ENCODE measurements at regions not wholly inside any gene's neighbourhood (a gene's known extent, or its start where the extent isn't known, plus 50 kb on each side); places are given as distances from the start of the nearest gene placed in this dataset.

GRCh38 chr2:215671244-215671643 is 235.4 kb upstream of the FN1 start:
- no peaks in the 10 kb centered on the region for H3K9me3 ChIP-seq (ENCODE audit: control insufficient read depth, insufficient read depth, low read length)
- H3K4me3 ChIP-seq (ENCODE audit: low read depth, low read length) = no peak overlapping the region
- no peak overlapping the region for H3K9ac ChIP-seq (ENCODE audit: low read depth, low read length)

GRCh38 chr2:215670396-215670795 is 234.5 kb upstream of the FN1 start:
- Histone ChIP-seq H3K9me3 (ENCODE audit: control insufficient read depth, insufficient read depth, low read length) (no peaks in the 10 kb centered on the region), H3K4me3 (ENCODE audit: low read depth, low read length) (no peak overlapping the region), H3K36me3 (ENCODE audit: control insufficient read depth, insufficient read depth, low read length) (no peaks in the 10 kb centered on the region), H3K4me1 (ENCODE audit: control insufficient read depth, insufficient read depth, low read length) (no peaks in the 10 kb centered on the region), H3K27me3 (ENCODE audit: control insufficient read depth, insufficient read depth, low read length) (no peaks in the 10 kb centered on the region), H3K9ac (ENCODE audit: low read depth, low read length) (no peak overlapping the region)

More at GRCh38 chr2:215671244-215671643, 235.4 kb upstream of the FN1 start:
- no peaks in the 10 kb centered on the region for H3K27me3 ChIP-seq (ENCODE audit: control insufficient read depth, insufficient read depth, low read length)
- H3K4me1 ChIP-seq (ENCODE audit: control insufficient read depth, insufficient read depth, low read length) = no peaks in the 10 kb centered on the region
- H3K36me3 ChIP-seq (ENCODE audit: control insufficient read depth, insufficient read depth, low read length) = no peaks in the 10 kb centered on the region

DNA sequence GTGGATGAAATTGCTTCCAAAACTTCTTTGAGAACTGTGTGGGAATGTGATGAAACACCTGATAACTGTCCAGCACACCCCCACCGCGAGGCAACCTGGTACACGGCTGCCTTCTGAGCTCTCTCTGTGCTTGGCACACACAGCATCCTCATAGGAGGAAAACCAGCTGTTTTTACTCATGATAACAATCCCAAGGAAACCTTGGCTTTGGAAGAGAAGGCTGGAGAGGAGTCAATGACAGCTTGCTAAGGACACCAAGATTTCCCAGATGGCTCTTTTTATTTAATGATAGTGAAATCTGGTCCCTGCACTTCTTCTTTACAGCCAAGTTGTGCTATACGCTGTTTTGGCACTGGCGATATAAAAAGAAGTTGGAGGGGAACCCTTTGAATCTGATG is 232.5 kb upstream of the FN1 start:
- Histone ChIP-seq H3K4me3 (ENCODE audit: low read depth, low read length) (no peak overlapping the region), H3K27me3 (ENCODE audit: control insufficient read depth, insufficient read depth, low read length) (no peaks in the 10 kb centered on the region), H3K9ac (ENCODE audit: low read depth, low read length) (no peak overlapping the region), H3K36me3 (ENCODE audit: control insufficient read depth, insufficient read depth, low read length) (no peaks in the 10 kb centered on the region), H3K9me3 (ENCODE audit: control insufficient read depth, insufficient read depth, low read length) (no peaks in the 10 kb centered on the region), H3K4me1 (ENCODE audit: control insufficient read depth, insufficient read depth, low read length) (no peaks in the 10 kb centered on the region)

GRCh38 chr2:215667585-215668377 is 231.9 kb upstream of the FN1 start:
- Histone ChIP-seq H3K4me1 (ENCODE audit: control insufficient read depth, insufficient read depth, low read length) (no peaks in the 10 kb centered on the region), H3K36me3 (ENCODE audit: control insufficient read depth, insufficient read depth, low read length) (no peaks in the 10 kb centered on the region), H3K27me3 (ENCODE audit: control insufficient read depth, insufficient read depth, low read length) (no peaks in the 10 kb centered on the region), H3K9me3 (ENCODE audit: control insufficient read depth, insufficient read depth, low read length) (no peaks in the 10 kb centered on the region), H3K4me3 (ENCODE audit: low read depth, low read length) (no peak overlapping the region), H3K9ac (ENCODE audit: low read depth, low read length) (no peak overlapping the region)

GRCh38 chr2:215664847-215665525 is 229.1 kb upstream of the FN1 start:
- Histone ChIP-seq H3K9ac (ENCODE audit: low read depth, low read length) (no peak overlapping the region), H3K4me3 (ENCODE audit: low read depth, low read length) (no peak overlapping the region), H3K27me3 (ENCODE audit: control insufficient read depth, insufficient read depth, low read length) (no peaks in the 10 kb centered on the region), H3K36me3 (ENCODE audit: control insufficient read depth, insufficient read depth, low read length) (no peaks in the 10 kb centered on the region), H3K4me1 (ENCODE audit: control insufficient read depth, insufficient read depth, low read length) (no peaks in the 10 kb centered on the region), H3K9me3 (ENCODE audit: control insufficient read depth, insufficient read depth, low read length) (no peaks in the 10 kb centered on the region)

DNA sequence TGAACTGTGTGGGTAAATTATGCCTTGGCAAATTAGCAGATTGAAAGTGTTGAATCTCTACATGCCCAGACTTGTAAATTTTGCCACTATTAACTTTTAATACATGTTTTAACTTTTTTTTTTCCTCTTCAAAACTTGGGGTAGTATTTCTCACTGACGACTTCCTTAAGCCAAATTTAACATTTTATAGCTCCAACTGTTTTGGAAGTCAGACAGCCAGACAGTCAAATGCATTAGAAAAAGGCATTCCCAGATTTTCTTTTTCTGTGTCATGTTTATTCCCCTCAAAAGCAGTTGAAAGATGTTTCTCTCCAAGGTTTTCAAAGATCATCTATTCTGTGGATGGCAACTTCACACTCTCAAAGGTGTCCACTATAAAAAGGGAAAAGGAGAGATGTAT is 226.8 kb upstream of the FN1 start:
- no peaks in the 10 kb centered on the region for H3K36me3 ChIP-seq (ENCODE audit: control insufficient read depth, insufficient read depth, low read length)
- no peaks in the 10 kb centered on the region for H3K4me1 ChIP-seq (ENCODE audit: control insufficient read depth, insufficient read depth, low read length)
- H3K9ac ChIP-seq (ENCODE audit: low read depth, low read length) = no peak overlapping the region
- no peak overlapping the region for H3K4me3 ChIP-seq (ENCODE audit: low read depth, low read length)
- H3K27me3 ChIP-seq (ENCODE audit: control insufficient read depth, insufficient read depth, low read length) = no peaks in the 10 kb centered on the region
- H3K9me3 ChIP-seq (ENCODE audit: control insufficient read depth, insufficient read depth, low read length) = no peaks in the 10 kb centered on the region

DNA sequence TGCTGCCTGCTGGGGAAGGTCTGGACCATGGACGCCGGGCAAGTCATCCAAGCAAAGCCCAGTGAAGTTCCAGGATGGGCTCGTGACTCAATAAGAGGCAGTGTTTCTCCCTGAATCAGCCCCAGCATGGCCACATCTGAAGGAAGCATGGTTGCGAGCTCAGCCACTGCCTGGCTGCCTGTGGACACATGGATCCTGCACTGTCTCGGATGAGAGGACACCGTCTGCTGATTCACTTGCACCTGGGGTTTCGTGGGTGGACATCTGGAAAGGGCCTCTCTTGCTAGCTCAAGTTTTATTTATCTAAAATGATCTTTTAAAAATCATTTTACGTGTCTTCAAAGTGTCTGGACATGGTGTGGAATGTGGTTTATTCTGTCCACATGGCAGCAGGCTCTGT is 224.8 kb upstream of the FN1 start:
- no peaks in the 10 kb centered on the region for H3K9me3 ChIP-seq (ENCODE audit: control insufficient read depth, insufficient read depth, low read length)
- no peaks in the 10 kb centered on the region for H3K27me3 ChIP-seq (ENCODE audit: control insufficient read depth, insufficient read depth, low read length)
- H3K36me3 ChIP-seq (ENCODE audit: control insufficient read depth, insufficient read depth, low read length) = no peaks in the 10 kb centered on the region
- no peak overlapping the region for H3K4me3 ChIP-seq (ENCODE audit: low read depth, low read length)
- no peaks in the 10 kb centered on the region for H3K4me1 ChIP-seq (ENCODE audit: control insufficient read depth, insufficient read depth, low read length)
- H3K9ac ChIP-seq (ENCODE audit: low read depth, low read length) = no peak overlapping the region

DNA sequence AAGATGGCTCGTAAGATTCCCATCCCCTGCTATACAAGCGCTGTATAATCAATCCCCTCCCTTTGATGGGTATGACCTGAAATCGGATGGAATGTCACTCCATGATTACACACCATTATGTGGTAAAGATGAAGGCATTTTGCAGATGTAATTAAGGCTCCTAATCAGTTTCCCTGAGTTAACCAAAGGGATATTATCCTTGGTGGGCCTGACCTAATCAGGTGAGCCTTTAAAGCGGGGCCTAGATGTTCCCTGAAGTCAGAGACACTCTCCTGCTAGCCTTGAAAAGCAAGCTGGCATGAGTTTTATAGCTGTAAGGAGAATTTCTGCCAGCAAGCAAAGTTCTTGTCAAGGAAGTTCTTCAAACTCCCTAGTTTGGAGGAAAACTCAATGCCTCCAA is 223.8 kb upstream of the FN1 start:
- Histone ChIP-seq H3K27me3 (ENCODE audit: control insufficient read depth, insufficient read depth, low read length) (no peaks in the 10 kb centered on the region), H3K9me3 (ENCODE audit: control insufficient read depth, insufficient read depth, low read length) (no peaks in the 10 kb centered on the region), H3K36me3 (ENCODE audit: control insufficient read depth, insufficient read depth, low read length) (no peaks in the 10 kb centered on the region), H3K4me1 (ENCODE audit: control insufficient read depth, insufficient read depth, low read length) (no peaks in the 10 kb centered on the region), H3K9ac (ENCODE audit: low read depth, low read length) (no peak overlapping the region), H3K4me3 (ENCODE audit: low read depth, low read length) (no peak overlapping the region)

- H3K4me3 ChIP-seq (ENCODE audit: low read depth, low read length) = no peak overlapping the region
- no peaks in the 10 kb centered on the region for H3K27me3 ChIP-seq (ENCODE audit: control insufficient read depth, insufficient read depth, low read length)
- no peaks in the 10 kb centered on the region for H3K4me1 ChIP-seq (ENCODE audit: control insufficient read depth, insufficient read depth, low read length)
- H3K9ac ChIP-seq (ENCODE audit: low read depth, low read length) = no peak overlapping the region
- H3K9me3 ChIP-seq (ENCODE audit: control insufficient read depth, insufficient read depth, low read length) = no peaks in the 10 kb centered on the region
- no peaks in the 10 kb centered on the region for H3K36me3 ChIP-seq (ENCODE audit: control insufficient read depth, insufficient read depth, low read length)
These were observed 222.9 kb upstream of the FN1 start for GRCh38 chr2:215658635-215659305.

DNA sequence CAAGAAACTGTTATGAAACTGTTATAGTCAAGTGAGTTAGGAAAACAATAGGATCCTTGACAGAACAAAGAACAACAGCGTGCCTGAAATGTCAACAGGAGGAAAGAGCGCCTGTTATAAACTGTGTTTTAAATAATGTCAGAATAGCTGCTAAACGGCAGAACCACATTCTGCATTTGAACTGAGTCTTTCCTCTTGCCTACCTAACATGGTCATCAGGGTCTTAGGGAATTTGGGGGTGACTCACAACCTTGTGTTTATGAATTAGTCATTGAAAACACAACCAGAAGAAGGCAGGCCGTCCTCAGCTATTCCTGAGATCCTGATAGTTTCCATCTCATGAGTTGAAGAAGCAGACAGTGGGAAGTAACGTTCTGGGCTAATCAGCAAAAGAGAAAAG is 222.0 kb upstream of the FN1 start:
- Histone ChIP-seq H3K36me3 (ENCODE audit: control insufficient read depth, insufficient read depth, low read length) (no peaks in the 10 kb centered on the region), H3K27me3 (ENCODE audit: control insufficient read depth, insufficient read depth, low read length) (no peaks in the 10 kb centered on the region), H3K4me1 (ENCODE audit: control insufficient read depth, insufficient read depth, low read length) (no peaks in the 10 kb centered on the region), H3K9me3 (ENCODE audit: control insufficient read depth, insufficient read depth, low read length) (no peaks in the 10 kb centered on the region), H3K4me3 (ENCODE audit: low read depth, low read length) (no peak overlapping the region), H3K9ac (ENCODE audit: low read depth, low read length) (no peak overlapping the region)

GRCh38 chr2:215654148-215654819 is 218.4 kb upstream of the FN1 start:
- Histone ChIP-seq H3K36me3 (ENCODE audit: control insufficient read depth, insufficient read depth, low read length) (no peaks in the 10 kb centered on the region), H3K9me3 (ENCODE audit: control insufficient read depth, insufficient read depth, low read length) (no peaks in the 10 kb centered on the region), H3K9ac (ENCODE audit: low read depth, low read length) (no peak overlapping the region), H3K27me3 (ENCODE audit: control insufficient read depth, insufficient read depth, low read length) (no peaks in the 10 kb centered on the region), H3K4me3 (ENCODE audit: low read depth, low read length) (no peak overlapping the region), H3K4me1 (ENCODE audit: control insufficient read depth, insufficient read depth, low read length) (no peaks in the 10 kb centered on the region)

Data from iPS-15b (cell line).